Myocyte (in vitro differentiated cells): ENCODE measurements at regions not wholly inside any gene's neighbourhood (a gene's known extent, or its start where the extent isn't known, plus 50 kb on each side); places are given as distances from the start of the nearest gene placed in this dataset.
"Not testable (repeated sequence)": the region's sequence is repeated elsewhere in the genome, so short reads cannot be mapped to it uniquely, and the experiment has no call there.

ENCODE experiments used
- DNase-seq: peaks from one replicate; pipeline ENCODE4 v3.0.0-alpha.2; 2012; ENCODE audit warnings: low read depth

DNA sequence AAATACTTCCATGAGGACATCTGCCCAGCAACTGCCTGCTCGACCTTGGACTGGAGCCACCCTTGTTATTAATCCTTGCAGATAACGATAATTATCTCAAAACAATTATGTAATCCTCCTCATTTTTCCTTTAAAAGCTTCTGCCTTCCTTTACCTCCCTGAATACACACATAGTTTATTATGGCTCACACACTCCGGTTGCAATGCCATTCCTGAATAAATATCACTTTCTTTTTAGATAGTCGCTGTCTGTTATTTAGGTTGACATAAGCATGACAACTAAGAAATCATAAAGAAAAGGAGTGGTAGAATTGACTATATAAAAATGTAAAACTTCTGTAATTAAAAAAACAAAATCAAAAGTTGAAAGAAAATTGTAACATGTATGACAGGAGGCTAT is 64.8 kb downstream of the B4GALT7 start:
- not testable (repeated sequence) for DNase-seq

DNA sequence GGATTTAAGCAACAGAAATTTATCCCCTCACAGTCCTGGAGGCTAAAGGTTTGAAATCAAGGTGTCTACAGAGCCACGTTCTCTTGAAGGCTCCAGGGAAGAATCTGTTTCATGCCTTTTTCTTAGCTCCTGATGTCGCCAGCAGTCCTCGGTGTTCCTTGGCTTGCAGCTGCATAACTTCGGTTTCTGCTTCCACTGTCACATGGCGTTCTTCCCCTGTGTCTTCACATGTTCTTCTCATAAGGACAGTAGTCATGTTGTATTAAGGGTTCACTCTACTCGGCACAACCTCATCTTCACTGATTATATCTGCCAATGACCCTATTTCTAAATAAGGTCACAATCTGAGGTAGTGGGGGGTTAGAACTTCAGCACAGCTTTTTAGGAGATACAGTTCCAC is 65.2 kb downstream of the B4GALT7 start:
- DNase-seq = not testable (repeated sequence)

DNA sequence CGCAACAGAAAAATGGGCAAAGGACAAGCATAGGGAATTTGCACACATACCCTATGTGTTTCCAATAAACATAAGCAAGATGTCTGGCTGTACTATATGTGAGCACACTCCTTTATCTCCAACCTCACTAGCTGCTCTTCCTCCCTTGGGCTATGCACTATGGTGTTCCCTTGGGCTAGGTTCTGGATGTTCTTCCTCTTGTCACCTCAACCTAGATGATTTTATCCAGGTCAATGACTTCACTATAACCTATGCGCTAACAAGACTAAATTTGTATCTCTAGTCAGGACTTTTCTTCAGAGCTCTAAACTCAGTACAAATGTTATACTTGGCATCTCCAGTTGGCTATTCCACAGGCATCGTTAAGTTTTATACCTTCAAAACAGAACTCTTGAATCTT is 66.0 kb downstream of the B4GALT7 start:
- DNase-seq = not testable (repeated sequence)

- DNase-seq = not testable (repeated sequence)
These were observed 71.3 kb downstream of the B4GALT7 start for GRCh38 chr5:177671035-177671754.

GRCh38 chr5:177671755-177672690 is 72.1 kb downstream of the B4GALT7 start:
- DNase-seq = peak; percentile 19
